MM.1S (cell line): ENCODE measurements at regions not wholly inside any gene's neighbourhood (a gene's known extent, or its start where the extent isn't known, plus 50 kb on each side); places are given as distances from the start of the nearest gene placed in this dataset.

ENCODE experiments used
- DNase-seq: peaks from one replicate; pipeline ENCODE4 v3.0.0-alpha.2; 2015
- H2AFZ ChIP-seq: fragments of 300-600 bp; sonication (generic); 2 replicates; pipeline ENCODE4 v1.6.0; 2016; ENCODE audit warnings: antibody characterized with exemption, low read length
- H3F3A ChIP-seq: fragments of 300-600 bp; sonication (generic); 2 replicates; pipeline ENCODE4 v1.6.1; 2016; ENCODE audit warnings: mild to moderate bottlenecking, antibody characterized with exemption, low read length, moderate library complexity, mixed read lengths; ENCODE audit not compliant: insufficient read depth
- H3K27ac ChIP-seq: fragments of 300-600 bp; sonication (generic); 2 replicates; pipeline ENCODE4 v1.5.1; 2016; ENCODE audit warnings: mild to moderate bottlenecking, low read length
- H3K27me3 ChIP-seq: fragments of 300-600 bp; sonication (generic); replicated peaks from 2 replicates; pipeline ENCODE4 v1.6.0; 2016; ENCODE audit warnings: low read length; ENCODE audit not compliant: insufficient read depth
- H3K36me3 ChIP-seq: fragments of 300-600 bp; sonication (generic); replicated peaks from 2 replicates; pipeline ENCODE4 v1.6.1; 2016; ENCODE audit warnings: mild to moderate bottlenecking, low read length, mixed read lengths; ENCODE audit not compliant: insufficient read depth
- H3K4me1 ChIP-seq: fragments of 300-600 bp; sonication (generic); 2 replicates; pipeline ENCODE4 v1.6.1; 2016; ENCODE audit warnings: low read length, mixed read lengths
- H3K4me2 ChIP-seq: fragments of 300-600 bp; sonication (generic); 2 replicates; pipeline ENCODE4 v1.6.0; 2016; ENCODE audit warnings: low read depth, low read length
- H3K4me3 ChIP-seq: fragments of 300-600 bp; sonication (generic); 2 replicates; pipeline ENCODE4 v1.5.1; 2016; ENCODE audit warnings: low read length, mixed read lengths
- H3K79me2 ChIP-seq: fragments of 300-600 bp; sonication (generic); 2 replicates; pipeline ENCODE4 v1.6.1; 2016; ENCODE audit warnings: mixed run types, low read length, mixed read lengths
- H3K9ac ChIP-seq: fragments of 300-600 bp; sonication (generic); 2 replicates; pipeline ENCODE4 v1.6.1; 2016; ENCODE audit warnings: low read length, mixed read lengths
- H3K9me2 ChIP-seq: fragments of 300-600 bp; sonication (generic); replicated peaks from 2 replicates; pipeline ENCODE4 v1.6.1; 2016; ENCODE audit warnings: mild to moderate bottlenecking, low read length, mixed read lengths; ENCODE audit not compliant: insufficient read depth
- H3K9me3 ChIP-seq: fragments of 300-600 bp; sonication (generic); replicated peaks from 2 replicates; pipeline ENCODE4 v1.6.1; 2016; ENCODE audit warnings: mild to moderate bottlenecking, low read length, mixed read lengths; ENCODE audit not compliant: insufficient read depth
- H4K20me1 ChIP-seq: fragments of 300-600 bp; sonication (generic); 2 replicates; pipeline ENCODE4 v1.6.1; 2016; ENCODE audit warnings: mild to moderate bottlenecking, low read length, moderate library complexity, mixed read lengths; ENCODE audit not compliant: insufficient read depth
- CTCF ChIP-seq: fragments of 300-600 bp; sonication (generic); IDR thresholded peaks from 2 replicates; pipeline ENCODE4 v1.5.1; 2016; ENCODE audit warnings: antibody characterized with exemption, low read length, mixed read lengths
- EZH2 ChIP-seq: fragments of 300-600 bp; sonication (generic); optimal IDR thresholded peaks from 2 replicates; pipeline ENCODE3; 2017; ENCODE audit warnings: low read depth, mild to moderate bottlenecking, antibody characterized with exemption, low read length, mixed read lengths
- EZH2phosphoT487 ChIP-seq: fragments of 300-600 bp; sonication (generic); IDR thresholded peaks from 2 replicates; pipeline ENCODE4 v1.6.1; 2018; ENCODE audit warnings: antibody characterized with exemption, low read length

GRCh38 chr10:125548878-125549277 lies 134.1 kb downstream of the TEX36 start:
- Histone ChIP-seq H3K4me1 (no peaks in the 10 kb centered on the region), H3K27ac (no peak overlapping the region), H3K36me3 (no peaks in the 10 kb centered on the region), H3K9me3 (no peaks in the 10 kb centered on the region), H3K4me2 (no peak overlapping the region), H3K79me2 (no peaks in the 10 kb centered on the region), H3K27me3 (peaks cover 12% of the 10 kb centered on the region; the same call in 1 of the 2 replicates), H4K20me1 (no peaks in the 10 kb centered on the region), H3F3A (no peaks in the 10 kb centered on the region), H3K9me2 (no peaks in the 10 kb centered on the region), H3K9ac (no peak overlapping the region), H2AFZ (no peak overlapping the region), H3K4me3 (no peak overlapping the region)
- no peak for DNase-seq
- no peak for TF ChIP-seq CTCF
- TF ChIP-seq EZH2phosphoT487: no peak
- no peak for TF ChIP-seq EZH2

GRCh38 chr10:125548356-125548755 lies 134.6 kb downstream of the TEX36 start:
- no peaks in the 10 kb centered on the region for H3K4me1 ChIP-seq
- no peak overlapping the region for H3K9ac ChIP-seq
- H3K36me3 ChIP-seq: no peaks in the 10 kb centered on the region
- H3K27me3 ChIP-seq: peaks cover 12% of the 10 kb centered on the region; the same call in 1 of the 2 replicates
- no peak for TF ChIP-seq EZH2phosphoT487
- TF ChIP-seq CTCF: no peak
- TF ChIP-seq EZH2: no peak
- H3K79me2 ChIP-seq: no peaks in the 10 kb centered on the region
- no peaks in the 10 kb centered on the region for H4K20me1 ChIP-seq
- H3K9me2 ChIP-seq: no peaks in the 10 kb centered on the region
- no peak for DNase-seq
- H2AFZ ChIP-seq: no peak overlapping the region
- no peak overlapping the region for H3K27ac ChIP-seq
- no peaks in the 10 kb centered on the region for H3F3A ChIP-seq
- H3K4me3 ChIP-seq: no peak overlapping the region
- H3K4me2 ChIP-seq: no peak overlapping the region
- H3K9me3 ChIP-seq: no peaks in the 10 kb centered on the region

- Histone ChIP-seq H3K27me3 (peaks cover 22% of the 10 kb centered on the region; the same call in 1 of the 2 replicates), H3K4me1 (no peaks in the 10 kb centered on the region), H3K27ac (no peak overlapping the region), H3K36me3 (no peaks in the 10 kb centered on the region), H3K4me3 (no peak overlapping the region), H3K79me2 (no peaks in the 10 kb centered on the region), H2AFZ (no peak overlapping the region), H3K9me2 (no peaks in the 10 kb centered on the region), H3K4me2 (no peak overlapping the region), H4K20me1 (no peaks in the 10 kb centered on the region), H3K9me3 (no peaks in the 10 kb centered on the region), H3K9ac (no peak overlapping the region), H3F3A (no peaks in the 10 kb centered on the region)
- no peak for DNase-seq
- TF ChIP-seq EZH2: no peak
- no peak for TF ChIP-seq EZH2phosphoT487
Measured at GRCh38 chr10:125547010-125547650, 135.8 kb downstream of the TEX36 start.

GRCh38 chr10:125543796-125544195 lies 139.2 kb downstream of the TEX36 start:
- no peak overlapping the region for H3K4me3 ChIP-seq
- no peaks in the 10 kb centered on the region for H3K36me3 ChIP-seq
- H3K9ac ChIP-seq: no peak overlapping the region
- H3K4me2 ChIP-seq: no peak overlapping the region
- DNase-seq: no peak
- no peak overlapping the region for H2AFZ ChIP-seq
- H3K4me1 ChIP-seq: no peaks in the 10 kb centered on the region
- H3K9me2 ChIP-seq: no peaks in the 10 kb centered on the region
- H3F3A ChIP-seq: no peaks in the 10 kb centered on the region
- no peaks in the 10 kb centered on the region for H3K9me3 ChIP-seq
- peaks cover 20% of the 10 kb centered on the region; the same call in 1 of the 2 replicates for H3K27me3 ChIP-seq
- TF ChIP-seq EZH2 (no peak), CTCF (no peak), EZH2phosphoT487 (no peak)
- H3K27ac ChIP-seq: no peak overlapping the region
- H3K79me2 ChIP-seq: no peaks in the 10 kb centered on the region
- H4K20me1 ChIP-seq: no peaks in the 10 kb centered on the region
